ENCODE measurements at regions not wholly inside any gene's neighbourhood (a gene's known extent, or its start where the extent isn't known, plus 50 kb on each side); places are given as distances from the start of the nearest gene placed in this dataset.
"Not testable (repeated sequence)": the region's sequence is repeated elsewhere in the genome, so short reads cannot be mapped to it uniquely, and the experiment has no call there.

- DNase-seq (ENCODE audit: low read depth in 2 of 3, low spot score in 2 of 3) = not testable (repeated sequence)
Measured at GRCh38 chr1:219070395-219070794, 103.3 kb upstream of the LYPLAL1 start.

DNA sequence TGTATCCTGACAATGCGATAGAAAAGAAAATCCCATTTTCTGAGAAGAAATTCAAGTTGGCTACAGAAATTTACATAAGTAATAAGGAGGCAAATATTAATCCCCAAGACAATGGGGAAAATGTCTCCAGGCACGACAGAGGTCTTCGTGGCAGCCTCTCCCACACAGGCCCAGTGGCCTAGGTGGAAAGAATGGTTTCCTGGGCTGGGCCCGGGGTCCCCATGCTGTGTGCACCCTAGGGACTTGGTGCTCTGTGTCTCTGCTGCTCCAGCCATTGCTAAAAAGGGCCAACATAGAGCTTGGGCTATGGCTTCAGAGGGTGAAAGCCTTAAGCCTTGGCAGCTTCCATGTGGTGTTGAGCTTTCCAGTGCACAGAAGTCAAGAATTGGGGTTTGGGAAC lies 102.5 kb upstream of the LYPLAL1 start:
- DNase-seq (ENCODE audit: low read depth in 2 of 3, low spot score in 2 of 3) = no peak

DNA sequence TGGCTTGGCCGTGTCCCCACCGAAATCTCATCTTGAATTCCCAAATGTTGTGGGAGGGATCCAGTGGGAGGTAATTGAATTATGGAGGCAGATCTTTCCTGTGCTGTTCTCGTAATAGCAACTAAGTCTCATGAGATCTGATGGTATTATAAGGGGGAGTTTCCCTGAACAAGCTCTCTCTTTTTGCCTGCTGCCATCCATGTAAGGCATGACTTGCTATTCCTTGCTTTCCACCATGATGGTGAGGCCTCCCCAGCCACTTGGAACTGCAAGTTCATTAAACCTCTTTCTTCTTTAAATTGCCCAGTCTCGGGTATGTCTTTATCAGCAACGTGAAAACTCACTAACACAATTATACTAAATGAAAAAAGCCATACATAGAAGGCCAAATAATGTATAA lies 101.3 kb upstream of the LYPLAL1 start:
- no peak for DNase-seq (ENCODE audit: low read depth in 2 of 3, low spot score in 2 of 3)

- DNase-seq (ENCODE audit: low read depth in 2 of 3, low spot score in 2 of 3) = no peak
Measured at GRCh38 chr1:219074084-219074728, 99.5 kb upstream of the LYPLAL1 start.

- DNase-seq (ENCODE audit: low read depth in 2 of 3, low spot score in 2 of 3) = no peak
Measured at GRCh38 chr1:219075121-219075879, 98.4 kb upstream of the LYPLAL1 start.

DNA sequence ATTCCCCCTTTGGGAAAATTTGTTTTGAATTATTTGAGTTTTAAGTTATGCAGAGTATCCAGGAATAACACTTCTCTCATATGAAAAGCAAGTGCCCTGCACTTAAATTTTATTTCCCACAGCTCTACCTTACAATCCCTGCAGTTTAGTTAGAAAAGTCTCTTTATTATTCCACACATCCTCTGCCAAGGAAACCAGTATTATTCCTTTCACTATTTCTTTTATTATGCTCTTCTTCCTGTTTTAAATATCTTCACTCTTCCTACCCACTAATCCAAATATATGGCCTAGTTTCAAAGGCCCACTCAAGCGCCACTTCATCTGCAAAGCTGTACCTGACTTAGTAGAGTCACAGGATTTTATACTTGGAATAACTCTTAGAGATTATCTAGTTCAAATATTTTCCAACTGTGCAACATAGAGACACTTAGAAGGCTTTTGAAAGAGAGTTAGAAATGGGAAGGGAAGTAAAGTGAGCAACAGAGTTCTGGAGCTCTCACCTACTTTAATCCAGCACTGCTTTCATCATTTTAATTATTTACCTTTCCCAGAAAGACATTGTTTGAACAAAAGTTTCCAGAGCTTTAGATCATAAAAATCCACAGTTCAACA lies 97.2 kb upstream of the LYPLAL1 start:
- no peak for DNase-seq (ENCODE audit: low read depth in 2 of 3, low spot score in 2 of 3)

- DNase-seq (ENCODE audit: low read depth in 2 of 3, low spot score in 2 of 3) = not testable (repeated sequence)
Measured at GRCh38 chr1:219077767-219078166, 95.9 kb upstream of the LYPLAL1 start.

- DNase-seq (ENCODE audit: low read depth in 2 of 3, low spot score in 2 of 3) = no peak
Measured at GRCh38 chr1:219081943-219082925, 91.4 kb upstream of the LYPLAL1 start.

GRCh38 chr1:219083631-219084030 lies 90.0 kb upstream of the LYPLAL1 start:
- DNase-seq (ENCODE audit: low read depth in 2 of 3, low spot score in 2 of 3) = no peak

DNA sequence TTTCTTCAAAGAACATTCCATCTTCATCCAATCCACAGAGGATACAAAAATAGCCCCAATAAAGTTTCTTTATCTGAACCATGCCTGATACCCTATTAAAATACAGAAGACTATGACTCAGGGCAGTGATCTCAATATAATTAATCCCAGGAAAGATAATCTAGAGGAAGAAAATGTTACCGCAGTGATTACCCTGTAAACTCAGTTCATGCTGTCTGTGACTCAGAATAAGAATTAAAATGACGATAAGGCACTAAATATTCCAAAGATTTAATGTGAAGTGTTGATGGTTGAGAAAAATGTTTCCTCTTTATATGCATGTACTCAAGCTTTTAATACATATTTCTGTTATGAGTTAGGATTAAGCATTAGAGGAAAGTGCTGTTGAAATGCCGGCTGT lies 88.6 kb upstream of the LYPLAL1 start:
- no peak for DNase-seq (ENCODE audit: low read depth in 2 of 3, low spot score in 2 of 3)

DNA sequence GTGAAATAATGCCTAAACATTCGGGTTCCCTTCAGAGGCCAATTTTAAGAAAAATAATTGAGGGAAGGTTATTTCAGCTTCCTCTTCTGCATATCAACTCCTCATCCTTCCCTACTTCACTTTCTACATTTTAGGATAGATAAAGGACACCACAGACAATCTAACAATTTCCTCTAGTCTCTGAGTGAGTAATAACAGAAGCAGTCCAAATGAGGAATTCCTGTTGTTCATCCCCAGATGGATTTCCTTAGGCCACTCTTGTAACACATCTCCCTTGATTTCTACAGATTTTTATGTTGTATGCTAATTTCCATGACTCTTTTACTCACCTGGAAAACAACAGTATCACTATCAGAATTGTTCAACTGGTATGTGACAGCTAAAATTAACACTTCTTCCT lies 87.7 kb upstream of the LYPLAL1 start:
- no peak for DNase-seq (ENCODE audit: low read depth in 2 of 3, low spot score in 2 of 3)

DNA sequence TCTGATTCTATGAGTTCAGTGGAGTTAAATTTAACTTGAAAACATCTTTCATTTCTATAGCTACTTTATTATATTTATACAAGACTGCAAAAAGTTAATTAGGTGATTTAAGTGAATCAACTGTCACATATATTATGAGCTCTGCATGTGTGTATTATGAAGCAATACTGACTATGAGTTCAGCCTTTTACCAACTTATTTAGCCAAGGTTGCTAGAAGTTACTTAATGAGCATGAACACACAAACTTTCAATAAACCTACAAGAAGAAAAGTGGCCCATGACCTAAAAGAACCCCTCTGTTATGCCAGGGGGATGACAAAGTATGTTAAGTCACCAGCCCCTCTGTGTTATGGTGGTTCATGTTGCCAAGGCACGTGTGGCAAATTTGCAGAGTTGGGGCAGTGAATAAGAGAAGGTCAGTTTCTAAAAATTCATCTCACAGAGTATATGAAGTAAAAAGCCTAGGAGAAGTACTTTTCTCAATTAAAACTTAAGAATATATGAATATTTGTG lies 86.7 kb upstream of the LYPLAL1 start:
- no peak for DNase-seq (ENCODE audit: low read depth in 2 of 3, low spot score in 2 of 3)

DNA sequence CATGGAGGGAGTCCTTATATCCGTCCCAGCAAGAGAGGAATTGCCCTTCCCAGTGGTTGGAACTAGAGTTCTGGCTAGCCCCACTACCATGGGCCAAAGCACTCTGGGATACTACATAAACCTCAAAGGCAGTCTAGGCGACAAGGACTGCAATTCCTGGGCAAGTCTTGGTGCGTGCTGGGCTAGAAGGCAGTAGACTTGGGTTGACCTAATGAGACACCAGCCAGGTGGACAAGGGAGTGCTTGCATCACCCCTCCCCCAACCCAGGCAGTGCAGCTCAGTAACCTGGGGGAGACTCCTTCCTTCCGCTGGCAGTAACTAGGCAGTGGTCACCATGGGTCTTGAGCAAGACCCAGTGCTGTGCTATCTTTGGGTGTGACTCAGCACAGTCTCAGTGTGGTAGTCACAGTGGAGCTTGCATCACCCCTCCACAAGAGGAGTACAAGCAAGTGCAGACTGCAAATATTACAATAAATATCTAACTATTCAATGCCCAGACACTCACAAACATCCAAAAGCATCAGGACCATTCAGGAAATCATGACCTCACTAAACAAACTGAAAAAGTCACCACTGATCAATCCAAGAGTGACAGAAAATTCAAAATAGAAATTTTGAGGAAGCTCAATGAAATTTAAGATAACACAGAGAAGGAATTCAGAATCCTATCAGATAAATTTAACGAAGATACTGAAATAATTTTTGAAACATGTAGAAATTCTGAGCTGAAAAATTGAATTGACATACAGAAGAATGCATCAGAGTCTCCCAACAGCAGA lies 84.7 kb upstream of the LYPLAL1 start:
- no peak for DNase-seq (ENCODE audit: low read depth in 2 of 3, low spot score in 2 of 3)

DNA sequence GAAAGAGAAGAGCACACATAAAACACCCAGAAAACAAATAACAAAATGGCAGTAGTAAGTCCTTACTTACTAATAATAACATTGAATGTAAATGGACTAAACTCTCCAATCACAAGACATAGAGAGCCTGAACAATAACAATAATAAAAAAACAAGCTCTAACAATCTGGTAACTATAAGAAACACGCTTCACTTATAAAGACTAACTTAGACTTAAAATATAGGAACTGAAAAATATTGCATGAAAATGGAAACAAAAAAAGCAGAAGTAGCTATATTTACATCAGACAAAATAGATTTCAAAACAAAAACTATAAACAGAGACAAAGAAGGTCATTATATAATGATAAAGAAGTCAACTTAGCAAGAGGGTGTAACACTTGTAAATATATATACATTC lies 83.1 kb upstream of the LYPLAL1 start:
- no peak for DNase-seq (ENCODE audit: low read depth in 2 of 3, low spot score in 2 of 3)

DNA sequence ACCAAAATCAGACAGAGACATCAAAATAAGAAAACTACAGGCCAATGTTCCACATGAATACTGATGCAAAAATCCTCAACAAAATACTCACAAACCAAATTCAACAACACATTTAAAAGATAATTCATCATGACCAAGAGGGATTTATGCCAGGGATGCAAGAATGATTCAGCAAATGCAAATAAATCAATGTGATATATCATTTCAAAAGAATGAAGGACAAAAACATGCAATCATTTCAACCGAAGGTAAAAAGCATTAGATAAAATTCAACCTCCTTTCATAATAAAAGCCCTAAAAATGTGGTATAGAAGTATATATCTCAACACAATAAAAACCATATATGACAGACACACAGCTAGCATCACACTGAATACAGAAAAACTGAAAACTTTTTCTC lies 81.5 kb upstream of the LYPLAL1 start:
- DNase-seq (ENCODE audit: low read depth in 2 of 3, low spot score in 2 of 3) = no peak

DNA sequence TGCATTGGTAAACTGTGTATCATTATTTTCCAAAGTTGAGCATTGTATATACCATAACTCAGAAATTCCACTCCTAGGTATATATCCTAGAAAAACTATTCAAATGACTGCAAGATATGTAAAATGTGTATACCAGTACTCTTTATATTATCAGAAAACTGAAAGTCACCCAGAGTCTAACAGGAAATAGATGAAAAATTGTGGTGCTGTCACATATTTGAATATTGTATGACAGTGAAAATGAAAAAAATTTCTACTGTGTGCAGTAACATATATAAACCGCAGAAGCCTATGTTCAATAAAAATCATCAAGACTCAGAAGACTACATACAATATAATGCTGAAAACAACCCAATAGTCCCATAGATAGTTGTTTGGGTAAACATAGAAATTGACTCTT lies 74.4 kb upstream of the LYPLAL1 start:
- DNase-seq (ENCODE audit: low read depth in 2 of 3, low spot score in 2 of 3) = no peak

GRCh38 chr1:219100059-219100458 lies 73.6 kb upstream of the LYPLAL1 start:
- no peak for DNase-seq (ENCODE audit: low read depth in 2 of 3, low spot score in 2 of 3)

- not testable (repeated sequence) for DNase-seq (ENCODE audit: low read depth in 2 of 3, low spot score in 2 of 3)
Measured at GRCh38 chr1:219102466-219102865, 71.2 kb upstream of the LYPLAL1 start.

DNA sequence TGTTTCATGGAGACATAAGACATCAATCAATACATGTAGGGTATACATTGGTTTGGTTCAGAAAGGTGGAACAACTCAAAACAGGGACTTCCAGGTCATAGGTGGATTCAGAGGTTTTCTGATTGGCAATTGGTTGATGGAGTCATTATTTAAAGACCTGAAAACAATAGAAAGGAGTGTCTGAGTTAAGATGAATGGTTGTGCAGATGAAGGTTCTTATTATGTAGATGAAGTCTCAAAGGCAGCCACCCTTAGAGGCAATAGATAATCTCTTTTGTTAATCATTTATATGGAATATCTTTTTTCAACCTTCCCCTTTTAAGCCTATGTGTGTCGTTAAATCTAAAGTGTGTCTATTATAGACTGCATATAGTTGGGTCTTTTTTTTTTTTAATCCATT lies 67.8 kb upstream of the LYPLAL1 start:
- no peak for DNase-seq (ENCODE audit: low read depth in 2 of 3, low spot score in 2 of 3)
